SU-DHL-6 (cell line): ENCODE measurements at regions not wholly inside any gene's neighbourhood (a gene's known extent, or its start where the extent isn't known, plus 50 kb on each side); places are given as distances from the start of the nearest gene placed in this dataset.

ENCODE experiments used
- CTCF ChIP-seq: fragments of 200-600 bp; sonication (generic); IDR thresholded peaks from one replicate; pipeline ENCODE4 v1.5.1; 2017; ENCODE audit warnings: antibody characterized with exemption, mild to moderate bottlenecking, low read length, moderate library complexity; ENCODE audit not compliant: insufficient read depth, poor library complexity, severe bottlenecking
- EZH2phosphoT487 ChIP-seq: fragments of 200-600 bp; sonication (generic), shearing (Covaris generic); conservative IDR thresholded peaks from 2 replicates; pipeline ENCODE4 v1.6.1; 2018; ENCODE audit warnings: mild to moderate bottlenecking, antibody characterized with exemption, low read length, moderate library complexity, mixed read lengths

GRCh38 chr6:113588646-113589045 lies 268.5 kb upstream of the MARCKS start:
- no peak for TF ChIP-seq CTCF
- TF ChIP-seq EZH2phosphoT487, result no peak
